ENCODE measurements at regions not wholly inside any gene's neighbourhood (a gene's known extent, or its start where the extent isn't known, plus 50 kb on each side); places are given as distances from the start of the nearest gene placed in this dataset.
"Not testable (repeated sequence)": the region's sequence is repeated elsewhere in the genome, so short reads cannot be mapped to it uniquely, and the experiment has no call there.

DNA sequence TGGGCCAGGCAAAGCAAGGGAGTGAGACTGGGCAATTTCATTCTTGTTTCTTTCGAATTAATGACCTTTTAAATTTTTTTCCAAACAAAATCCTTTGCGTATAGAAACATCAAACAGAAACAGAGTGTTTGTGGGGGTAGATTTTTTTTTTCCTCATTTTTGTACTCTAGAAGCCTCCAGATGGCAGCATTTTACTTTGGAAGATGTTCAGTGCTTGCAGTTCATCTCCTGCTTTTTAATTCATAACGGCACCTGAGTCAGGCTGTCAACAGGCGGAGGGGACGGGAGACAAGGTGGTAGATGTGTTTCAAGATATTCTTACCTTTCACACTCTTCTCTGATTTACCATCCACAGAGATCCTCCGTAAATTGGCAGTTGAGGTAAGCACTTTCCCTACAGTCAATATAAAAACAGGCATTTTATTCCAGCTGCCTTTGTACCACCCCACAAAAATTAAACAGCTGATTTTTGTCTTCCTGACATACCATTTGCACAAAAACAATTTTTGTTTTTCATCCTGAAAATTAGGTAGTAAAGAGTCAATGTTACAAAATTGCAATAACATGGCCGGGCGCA is 99.5 kb upstream of the FBXL17 start:
- DNase-seq (ENCODE audit: low spot score in 2 of 2) (peak in 1 of 2 donors; percentile 4), FAIRE-seq (no peak)

DNA sequence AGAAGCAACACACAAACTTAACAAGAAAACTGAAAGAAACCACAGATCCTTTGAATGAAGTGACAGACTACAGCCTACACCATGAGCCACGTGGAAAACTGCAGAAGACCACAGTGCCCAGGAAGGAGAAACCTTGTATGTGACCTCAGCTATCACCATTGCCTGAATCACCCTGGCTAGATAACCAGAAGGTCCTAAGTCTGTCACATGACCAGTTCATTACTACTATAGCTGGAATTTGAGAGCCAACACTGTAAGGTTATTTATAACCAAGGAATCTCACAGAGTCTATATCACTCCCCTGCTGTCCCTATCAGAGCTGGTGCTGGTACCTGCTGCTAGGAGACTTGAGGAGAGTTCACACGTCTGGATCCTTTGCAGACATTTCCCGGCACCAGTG is 90.3 kb upstream of the FBXL17 start:
- FAIRE-seq = no peak
- no peak for DNase-seq (ENCODE audit: low spot score in 2 of 2)

DNA sequence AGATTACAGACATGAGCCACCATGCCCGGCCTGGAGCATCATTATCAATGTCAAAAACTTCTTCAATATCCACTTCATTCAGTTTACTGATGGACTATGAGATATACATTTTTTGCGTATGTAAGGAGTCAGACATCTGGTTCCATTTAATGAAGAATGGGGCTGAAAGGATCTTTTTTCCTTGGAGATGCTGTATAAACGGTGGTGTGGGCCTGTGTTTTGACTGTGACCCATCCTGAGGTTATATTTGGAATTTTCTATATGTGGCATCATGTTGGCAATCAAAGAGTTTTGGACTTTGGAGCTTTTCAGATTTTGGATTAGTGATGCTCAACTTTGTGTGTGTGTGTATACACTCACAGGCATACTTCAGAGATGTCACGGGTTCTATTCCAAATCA is 85.7 kb upstream of the FBXL17 start:
- FAIRE-seq = no peak
- DNase-seq (ENCODE audit: low spot score in 2 of 2) = no peak

DNA sequence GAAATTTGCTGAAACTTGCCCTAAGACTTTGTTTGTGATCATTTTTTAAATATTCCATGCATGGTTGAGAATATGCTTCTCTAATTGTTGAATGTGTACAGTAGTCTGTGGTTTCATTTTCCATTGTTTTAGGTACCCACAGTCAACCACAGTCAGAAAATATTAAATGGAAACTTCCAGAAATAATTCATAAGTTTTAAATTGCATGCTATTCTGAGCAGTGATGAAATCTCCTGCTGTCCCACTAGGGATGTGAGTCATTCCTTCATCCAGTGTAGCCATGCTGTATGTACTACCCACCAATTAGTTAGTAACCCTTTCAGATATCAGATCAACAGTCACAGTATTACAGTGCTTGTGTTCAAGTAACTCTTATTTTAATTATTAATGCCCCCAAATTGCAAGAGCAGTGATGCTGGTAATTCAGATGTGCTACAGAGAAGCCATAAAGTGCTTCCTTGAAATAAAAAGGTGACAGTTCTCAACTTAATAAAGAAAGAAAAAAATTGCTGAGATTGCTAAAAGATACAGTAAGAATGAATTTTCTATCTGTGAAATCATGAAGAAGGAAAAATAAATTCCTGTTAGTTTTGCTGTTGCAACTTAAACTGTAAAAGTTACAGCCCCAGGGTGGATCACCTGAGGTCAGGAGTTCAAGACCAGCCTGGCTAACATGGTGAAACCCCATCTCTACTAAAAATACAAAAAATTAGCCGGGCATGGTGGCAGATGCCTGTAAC is 79.9 kb upstream of the FBXL17 start:
- FAIRE-seq (no peak), DNase-seq (ENCODE audit: low spot score in 2 of 2) (no peak)

DNA sequence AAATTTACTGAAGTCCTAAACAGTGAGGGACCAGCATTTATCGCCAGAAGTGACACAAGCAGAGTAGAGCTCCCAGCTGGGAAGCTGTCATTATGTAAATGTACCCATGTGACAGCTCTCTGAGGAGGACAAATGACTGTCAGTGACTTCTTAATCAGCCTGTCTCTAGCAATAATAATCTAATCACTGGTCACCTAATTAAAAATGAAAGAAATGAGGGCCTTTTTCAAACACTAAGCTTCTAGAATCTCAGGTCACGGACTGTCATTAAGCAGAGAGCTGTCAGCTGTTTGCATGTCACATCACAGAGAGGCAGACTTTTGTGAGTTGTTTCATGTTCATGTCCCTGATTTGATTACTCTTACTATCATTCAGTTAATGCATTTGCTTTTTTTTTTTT is 77.9 kb upstream of the FBXL17 start:
- FAIRE-seq (no peak), DNase-seq (ENCODE audit: low spot score in 2 of 2) (no peak)

DNA sequence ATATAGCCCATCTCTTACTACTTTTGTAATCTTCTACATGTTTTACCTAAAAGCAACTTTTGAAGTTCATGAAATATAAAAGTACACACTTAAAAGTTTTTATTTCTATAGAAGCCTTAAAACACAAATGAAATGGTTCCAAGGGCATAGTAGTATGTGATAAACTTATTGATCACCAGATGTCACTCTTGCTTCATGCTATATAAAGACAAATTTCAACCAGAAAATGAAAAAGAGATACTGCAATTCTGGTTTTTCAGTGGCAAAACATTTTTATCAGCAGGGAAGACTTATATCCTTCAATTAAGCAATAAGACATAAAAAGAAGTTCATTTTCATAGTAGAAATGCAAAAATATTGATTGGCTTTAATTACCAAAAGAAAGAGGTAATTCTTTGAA is 69.4 kb upstream of the FBXL17 start:
- no peak for DNase-seq (ENCODE audit: low spot score in 2 of 2)
- FAIRE-seq = no peak

DNA sequence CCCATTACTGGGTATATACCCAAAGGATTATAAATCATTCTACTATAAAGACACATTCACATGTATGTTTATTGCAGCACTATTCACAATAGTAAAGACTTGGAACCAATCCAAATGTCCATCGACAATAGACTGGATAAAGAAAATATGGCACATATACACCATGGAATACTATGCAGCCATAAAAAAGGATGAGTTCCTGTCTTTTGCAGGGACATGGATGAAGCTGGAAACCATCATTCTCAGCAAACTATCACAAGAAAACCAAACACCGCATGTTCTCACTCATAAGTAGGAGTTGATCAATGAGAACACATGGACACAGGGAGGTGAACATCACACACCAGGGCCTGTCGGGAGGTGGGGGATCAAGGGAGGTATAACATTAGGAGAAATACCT is 62.2 kb upstream of the FBXL17 start:
- FAIRE-seq; DNase-seq (ENCODE audit: low spot score in 2 of 2): not testable (repeated sequence)

DNA sequence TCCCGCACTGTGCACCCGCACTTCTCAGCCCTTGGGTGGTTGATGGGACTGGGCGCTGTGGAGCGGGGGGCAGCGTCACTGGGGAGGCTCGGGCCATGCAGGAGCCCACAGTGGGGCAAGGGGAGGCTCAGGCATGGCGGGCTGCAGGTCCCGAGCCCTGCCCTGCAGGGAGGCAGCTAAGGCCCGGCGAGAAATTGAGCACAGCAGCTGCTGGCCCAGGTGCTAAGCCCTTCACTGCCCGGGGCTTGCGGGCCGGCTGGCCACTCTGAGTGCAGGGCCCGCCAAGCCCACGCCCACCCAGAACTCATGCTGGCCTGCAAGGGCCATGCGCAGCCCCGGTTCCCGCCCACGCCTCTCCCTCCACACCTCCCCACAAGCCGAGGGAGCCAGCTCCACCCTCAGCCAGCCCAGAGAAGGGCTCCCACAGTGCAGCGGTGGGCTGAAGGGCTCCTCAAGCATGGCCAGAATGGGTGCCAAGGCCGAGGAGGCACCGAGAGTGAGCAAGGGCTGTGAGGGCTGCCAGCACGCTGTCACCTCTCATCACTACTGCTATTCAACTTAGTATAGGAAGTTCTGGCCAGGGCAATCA is 60.3 kb upstream of the FBXL17 start:
- DNase-seq (ENCODE audit: low spot score in 2 of 2); FAIRE-seq: not testable (repeated sequence)

DNA sequence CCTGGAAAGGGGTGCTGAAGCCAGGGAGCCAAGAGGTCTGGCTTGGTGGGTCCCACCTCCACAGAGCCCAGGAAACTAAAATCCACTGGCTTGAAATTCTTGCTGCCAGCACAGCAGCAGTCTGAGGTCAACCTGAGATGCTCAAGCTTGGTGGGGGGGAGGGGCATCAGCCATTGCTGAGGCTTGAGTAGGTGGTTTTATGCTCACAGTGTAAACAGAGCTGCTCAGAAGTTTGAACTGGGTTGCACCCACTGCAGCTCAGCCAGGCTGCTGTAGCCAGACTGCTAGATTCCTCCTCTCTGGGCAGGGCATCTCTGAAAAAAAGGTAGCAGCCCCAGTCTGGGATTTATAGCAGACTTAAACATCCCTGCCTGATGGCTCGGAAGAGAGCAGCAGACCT is 55.5 kb upstream of the FBXL17 start:
- DNase-seq (ENCODE audit: low spot score in 2 of 2) (no peak), FAIRE-seq (no peak)

DNA sequence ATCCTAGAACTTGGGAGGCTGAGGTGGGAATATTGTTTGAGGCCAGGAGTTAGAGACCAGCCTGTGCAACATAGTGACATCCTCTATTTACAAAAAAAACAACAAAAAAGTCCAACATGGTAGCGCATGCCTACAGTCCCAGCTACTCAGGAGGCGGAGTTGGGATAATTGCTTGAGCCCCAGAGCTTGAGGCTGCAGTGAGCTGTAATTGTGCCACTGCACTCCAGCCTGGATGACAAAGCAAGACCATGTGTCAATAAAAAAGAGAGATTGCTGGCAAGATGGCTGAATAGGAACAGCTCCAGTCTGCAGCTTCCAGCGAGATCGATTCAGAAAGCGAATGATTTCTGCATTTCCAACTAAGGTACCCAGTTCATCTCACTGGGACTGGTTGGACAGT is 54.8 kb upstream of the FBXL17 start:
- no peak for FAIRE-seq
- no peak for DNase-seq (ENCODE audit: low spot score in 2 of 2)

DNA sequence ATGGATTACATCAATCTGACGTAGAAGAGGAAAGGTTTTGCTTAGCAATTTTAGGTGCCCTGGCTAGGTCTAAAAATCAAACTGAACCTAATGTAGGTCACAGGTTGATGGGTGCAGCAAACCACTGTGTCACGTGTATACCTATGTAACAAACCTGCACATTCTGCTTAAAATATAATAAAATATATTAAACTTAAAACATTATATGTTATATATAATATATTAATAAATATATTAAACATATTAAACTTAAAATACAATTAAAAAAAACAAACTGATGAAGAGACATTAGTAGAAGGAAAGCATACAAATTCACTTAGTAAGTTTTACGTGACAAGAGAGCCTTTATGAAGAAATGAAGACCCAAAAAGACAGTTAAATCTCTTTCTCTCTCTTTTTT is 51.7 kb upstream of the FBXL17 start:
- FAIRE-seq (peak; percentile 34), DNase-seq (ENCODE audit: low spot score in 2 of 2) (no peak)

DNA sequence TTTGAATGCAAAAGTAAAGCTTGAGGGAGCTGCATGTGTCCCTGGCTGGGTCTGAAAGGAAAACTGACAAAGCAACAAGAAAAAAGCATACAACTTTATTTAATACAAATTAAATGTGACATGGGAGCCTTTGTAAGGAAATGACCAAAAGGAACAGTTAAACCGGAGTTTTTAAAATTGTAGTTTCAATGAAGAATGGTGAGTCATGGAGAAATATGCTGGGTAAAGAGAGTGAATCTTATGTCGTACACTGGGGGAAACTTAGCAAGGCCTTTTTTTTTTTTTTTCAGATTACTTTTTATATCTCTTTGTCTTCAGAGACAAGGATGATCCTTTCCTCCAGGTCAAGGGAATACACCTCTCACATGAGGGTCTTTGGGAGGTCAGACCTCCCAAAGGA is 50.1 kb upstream of the FBXL17 start:
- DNase-seq (ENCODE audit: low spot score in 2 of 2) (no peak), FAIRE-seq (no peak)
